H1 (cell line): ENCODE measurements at regions not wholly inside any gene's neighbourhood (a gene's known extent, or its start where the extent isn't known, plus 50 kb on each side); places are given as distances from the start of the nearest gene placed in this dataset.
A peak's percentile ranks its signal among the peaks of the same experiment; 100 is the strongest.

Experiments used
- CTCF ChIA-PET: fragments of 300-600 bp; sonication (Branson Sonifier 250); formaldehyde crosslinking; loops from one replicate; lab custom pipeline; 2021; ENCODE audit not compliant: partially characterized antibody; lab: Charles Lee
- POLR2A ChIA-PET: fragments of 300-600 bp; sonication (Branson Sonifier 250); formaldehyde crosslinking; loops from one replicate; lab custom pipeline; 2021; ENCODE audit warnings: inconsistent platforms; ENCODE audit not compliant: partially characterized antibody; lab: Charles Lee
- DNase-seq, 2 experiments: peaks; one replicate each; pipeline versions ENCODE4 v3.0.0 to v3.0.0-alpha.2; 2010 to 2022; ENCODE audit warnings: low spot score in 2 of 2, low read depth in 1 of 2, mixed read lengths in 1 of 2
- FAIRE-seq: peaks from 2 replicates; lab custom pipeline; 2011; peaks lifted over from hg19 to GRCh38; lab: Jason Lieb, UNC
- H2AFZ ChIP-seq: 2 replicates; pipeline ENCODE4 v1.8.1; 2012; ENCODE audit warnings: low read length, inconsistent platforms
- H2AK5ac ChIP-seq: 2 replicates; pipeline ENCODE4 v1.6.1; 2013; ENCODE audit warnings: low read depth, low read length
- H2BK120ac ChIP-seq: replicated peaks from 2 replicates; pipeline ENCODE3; 2013; ENCODE audit warnings: low read depth, low read length, inconsistent platforms
- H2BK12ac ChIP-seq: 2 replicates; pipeline ENCODE4 v1.6.1; 2013; ENCODE audit warnings: low read depth, low read length
- H2BK15ac ChIP-seq: 2 replicates; pipeline ENCODE4 v1.6.1; 2013; ENCODE audit warnings: low read length
- H2BK20ac ChIP-seq: 2 replicates; pipeline ENCODE4 v1.6.1; 2013; ENCODE audit warnings: low read length
- H2BK5ac ChIP-seq: 2 replicates; pipeline ENCODE4 v1.6.1; 2013; ENCODE audit warnings: low read depth, low read length
- H3K14ac ChIP-seq: 2 replicates; pipeline ENCODE4 v1.6.1; 2013; ENCODE audit warnings: inconsistent platforms; ENCODE audit not compliant: insufficient read length
- H3K18ac ChIP-seq: 2 replicates; pipeline ENCODE4 v1.6.1; 2013; ENCODE audit warnings: low read length; ENCODE audit errors: extremely low read depth
- H3K23ac ChIP-seq: 2 replicates; pipeline ENCODE4 v1.6.1; 2013; ENCODE audit warnings: inconsistent platforms; ENCODE audit not compliant: insufficient read length
- H3K23me2 ChIP-seq: 2 replicates; pipeline ENCODE4 v1.6.1; 2013; ENCODE audit warnings: low read depth, low read length
- H3K27ac ChIP-seq: 2 replicates; pipeline ENCODE4 v1.6.1; 2011; ENCODE audit warnings: low read depth, low read length, inconsistent platforms
- H3K27me3 ChIP-seq, 4 experiments: replicated peaks in 1 of 4; 1 replicate in 1 of 4; 2 replicates in 3 of 4; pipeline versions ENCODE4 v1.6.1 to v1.8.1; 2011 to 2013; ENCODE audit warnings: low read length in 3 of 4, mild to moderate bottlenecking in 3 of 4, inconsistent platforms in 2 of 4, mixed read lengths in 2 of 4, moderate library complexity in 1 of 4; ENCODE audit not compliant: control insufficient read depth in 3 of 4, insufficient read depth in 3 of 4; ENCODE audit errors: extremely low read depth in 1 of 4
- H3K36me3 ChIP-seq, 4 experiments: 2 replicates each; pipeline versions ENCODE4 v1.6.1 to v1.8.1; 2011 to 2013; ENCODE audit warnings: mild to moderate bottlenecking in 4 of 4, low read length in 3 of 4, moderate library complexity in 2 of 4, control low read depth in 1 of 4, inconsistent platforms in 1 of 4; ENCODE audit not compliant: insufficient read depth in 4 of 4, control insufficient read depth in 2 of 4
- H3K4ac ChIP-seq: replicated peaks from 2 replicates; pipeline ENCODE3; 2013; ENCODE audit warnings: low read length, low read depth, mixed read lengths, inconsistent platforms; ENCODE audit not compliant: insufficient read length
- H3K4me1 ChIP-seq, 4 experiments: replicated peaks in 1 of 4; 1 replicate in 1 of 4; 2 replicates in 3 of 4; pipeline versions ENCODE4 v1.6.1 to v1.8.1; 2011 to 2013; ENCODE audit warnings: low read length in 3 of 4, inconsistent platforms in 2 of 4, mixed read lengths in 1 of 4; ENCODE audit not compliant: insufficient read depth in 4 of 4, control insufficient read depth in 3 of 4
- H3K4me2 ChIP-seq, 2 experiments: 2 replicates each; pipeline versions ENCODE4 v1.6.1 to v1.8.1; 2011 to 2013; ENCODE audit warnings: low read depth in 2 of 2, low read length in 2 of 2, control low read depth in 1 of 2, inconsistent platforms in 1 of 2, mild to moderate bottlenecking in 1 of 2; ENCODE audit not compliant: insufficient read depth in 1 of 2
- H3K4me3 ChIP-seq, 4 experiments: fragments of 200-600, 300-600 bp in 1 of 4; sonication (generic), shearing (Covaris generic), sonication (Bioruptor Twin) in 1 of 4; 2 replicates each; pipeline versions ENCODE4 v1.5.1 to v1.8.1; 2011 to 2016; ENCODE audit warnings: low read length in 4 of 4, low read depth in 3 of 4, control low read depth in 2 of 4, inconsistent platforms in 2 of 4, mild to moderate bottlenecking in 2 of 4, mixed read lengths in 1 of 4, moderate library complexity in 1 of 4; ENCODE audit not compliant: insufficient read depth in 2 of 4; ENCODE audit errors: extremely low read depth in 1 of 4
- H3K56ac ChIP-seq: replicated peaks from 2 replicates; pipeline ENCODE3; 2013; ENCODE audit warnings: low read depth, mild to moderate bottlenecking, mixed read lengths, low read length, inconsistent platforms; ENCODE audit not compliant: insufficient read length
- H3K79me1 ChIP-seq: 2 replicates; pipeline ENCODE4 v1.6.1; 2013; ENCODE audit warnings: low read depth, low read length, control low read depth
- H3K79me2 ChIP-seq, 2 experiments: 2 replicates each; pipeline versions ENCODE4 v1.6.1 to v1.8.1; 2012 to 2013; ENCODE audit warnings: low read length in 2 of 2, mild to moderate bottlenecking in 2 of 2, inconsistent platforms in 1 of 2; ENCODE audit not compliant: insufficient read depth in 2 of 2, control insufficient read depth in 1 of 2
- H3K9ac ChIP-seq, 4 experiments: replicated peaks in 1 of 4; 1 replicate in 1 of 4; 2 replicates in 3 of 4; pipeline versions ENCODE4 v1.6.1 to v1.8.1; 2011 to 2013; ENCODE audit warnings: low read depth in 3 of 4, low read length in 3 of 4, control low read depth in 2 of 4, mild to moderate bottlenecking in 2 of 4, moderate library complexity in 2 of 4, inconsistent platforms in 1 of 4; ENCODE audit errors: extremely low read depth in 1 of 4
- H3K9me3 ChIP-seq, 2 experiments: 2 replicates each; pipeline versions ENCODE4 v1.6.1 to v1.8.1; 2012 to 2013; ENCODE audit warnings: mild to moderate bottlenecking in 2 of 2, moderate library complexity in 2 of 2, control low read depth in 1 of 2, inconsistent platforms in 1 of 2, low read depth in 1 of 2, low read length in 1 of 2, mixed read lengths in 1 of 2; ENCODE audit not compliant: insufficient read depth in 2 of 2
- H4K20me1 ChIP-seq, 2 experiments: replicated peaks in 1 of 2; 2 replicates each; pipeline versions ENCODE3 to v1.8.1; 2011 to 2013; ENCODE audit warnings: inconsistent platforms in 2 of 2, low read length in 2 of 2, mild to moderate bottlenecking in 1 of 2; ENCODE audit not compliant: insufficient read depth in 2 of 2, control insufficient read depth in 1 of 2
- H4K5ac ChIP-seq: 2 replicates; pipeline ENCODE4 v1.6.1; 2013; ENCODE audit warnings: low read length, low read depth, mixed read lengths, inconsistent platforms; ENCODE audit not compliant: insufficient read length
- H4K8ac ChIP-seq: 2 replicates; pipeline ENCODE4 v1.8.0; 2013; ENCODE audit warnings: mild to moderate bottlenecking, moderate library complexity, low read length, inconsistent platforms; ENCODE audit not compliant: insufficient read depth; ENCODE audit errors: extremely low read depth
- H4K91ac ChIP-seq: replicated peaks from 2 replicates; pipeline ENCODE3; 2013; ENCODE audit warnings: low read length, mixed read lengths, inconsistent platforms; ENCODE audit not compliant: insufficient read length
- ATF3 ChIP-seq: IDR thresholded peaks from 2 replicates; pipeline ENCODE4 v1.6.1; 2011; ENCODE audit warnings: low read depth, mild to moderate bottlenecking, low read length; ENCODE audit not compliant: insufficient read depth
- BACH1 ChIP-seq: IDR thresholded peaks from 2 replicates; pipeline ENCODE4 v1.6.1; 2012; ENCODE audit warnings: low read length, improper control_type of control experiment
- BRCA1 ChIP-seq: IDR thresholded peaks from 2 replicates; pipeline ENCODE4 v1.6.1; 2012; ENCODE audit warnings: low read depth, low read length, improper control_type of control experiment
- CHD2 ChIP-seq: IDR thresholded peaks from 2 replicates; pipeline ENCODE4 v1.6.1; 2012; ENCODE audit warnings: low read length, improper control_type of control experiment
- MAX ChIP-seq: IDR thresholded peaks from 2 replicates; pipeline ENCODE4 v1.6.1; 2012; ENCODE audit warnings: inconsistent platforms
- NANOG ChIP-seq: IDR thresholded peaks from 2 replicates; pipeline ENCODE4 v1.6.1; 2011; ENCODE audit warnings: low read length, low read depth, mild to moderate bottlenecking, inconsistent platforms; ENCODE audit not compliant: insufficient read depth, poor library complexity, severe bottlenecking
- RBBP5 ChIP-seq: IDR thresholded peaks from 2 replicates; pipeline ENCODE4 v1.7.1; 2012; ENCODE audit warnings: low read depth, mild to moderate bottlenecking, inconsistent platforms, low read length, moderate library complexity, borderline replicate concordance
- YY1 ChIP-seq: IDR thresholded peaks from 2 replicates; pipeline ENCODE4 v1.6.1; 2011; ENCODE audit warnings: low read depth, mild to moderate bottlenecking, low read length
- WGBS, 2 experiments: shearing (Covaris generic) in 1 of 2; methylation state at CpG; one replicate each; pipeline versions ENCODE4 v1.1.6 to v1.1.7; 2013 to 2015; ENCODE audit warnings: low lambda C conversion rate in 2 of 2, mixed read lengths in 2 of 2, inconsistent platforms in 1 of 2, low coverage in 1 of 2, missing lambda C conversion rate in 1 of 2; ENCODE audit not compliant: insufficient replicate concordance in 2 of 2, insufficient coverage in 1 of 2, insufficient read length in 1 of 2; ENCODE audit errors: extremely low coverage in 1 of 2, missing lambda C conversion rate in 1 of 2; 5-methylcytosine and 5-hydroxymethylcytosine counted together

- FAIRE-seq (no peak), DNase-seq (no peak)
- Histone ChIP-seq H3K27me3 (no peaks in the 10 kb centered on the region), H2AK5ac (no peak overlapping the region), H4K5ac (no peak overlapping the region), H3K4me1 (peaks cover 0 to 4% (median 0%) of the 10 kb centered on the region in 4 experiments; a peak in 1 of 7 replicates), H3K14ac (no peak overlapping the region), H3K4ac (no peak overlapping the region), H3K18ac (no peak overlapping the region), H4K91ac (no peak overlapping the region), H3K9me3 (no peaks in the 10 kb centered on the region), H2BK12ac (no peak overlapping the region), H3K56ac (no peak overlapping the region), H4K20me1 (no peaks in the 10 kb centered on the region), H3K9ac (no peak overlapping the region), H3K23ac (no peak overlapping the region), H2BK20ac (no peak overlapping the region), H2BK15ac (no peak overlapping the region), H2AFZ (peak overlapping the region; percentile 99), H3K23me2 (no peaks in the 10 kb centered on the region), H2BK120ac (no peak overlapping the region), H3K79me1 (no peaks in the 10 kb centered on the region), H3K27ac (no peak overlapping the region), H4K8ac (no peak overlapping the region), H2BK5ac (no peak overlapping the region), H3K4me2 (no peak overlapping the region; a peak in 1 of 4 replicates), H3K4me3 (no peak overlapping the region), H3K36me3 (no peaks in the 10 kb centered on the region), H3K79me2 (no peaks in the 10 kb centered on the region)
- 75% methylated on average over 4 of the region's 4 CpGs; no CpG with 5 or more reads in 1 of the 2 experiments for WGBS, 2 experiments
- CTCF ChIA-PET, result no interaction called here
- POLR2A ChIA-PET, result no interaction called here
- TF ChIP-seq MAX, result no peak
- no peak for TF ChIP-seq NANOG
- TF ChIP-seq BACH1, result no peak
- TF ChIP-seq YY1, result no peak
- TF ChIP-seq ATF3, result no peak
- no peak for TF ChIP-seq CHD2
- no peak for TF ChIP-seq RBBP5
- no peak for TF ChIP-seq BRCA1
Observed at GRCh38 chr9:12224449-12224848, 468.7 kb upstream of the TYRP1 start.
